HepG2 (cell line): ENCODE measurements at regions not wholly inside any gene's neighbourhood (a gene's known extent, or its start where the extent isn't known, plus 50 kb on each side); places are given as distances from the start of the nearest gene placed in this dataset.

Experiments used
- ATAC-seq: fragments of 200-7000 bp; cut with Tn5 transposase; 3 replicates; pipeline ENCODE4 v1.9.1; 2020; ENCODE audit warnings: mild to moderate bottlenecking, moderate library complexity
- BruUV-seq: library from RNA; stranded (reverse); fragments of 400-500 nt; replicated peaks from 2 replicates; lab custom pipeline; 2021; lab: Mats Ljungman, UMichigan
- CTCF ChIA-PET: fragments of 300-600 bp; formaldehyde crosslinking; extraction: SDS; loops from one replicate; lab custom pipeline; 2021; ENCODE audit warnings: low total read pairs, inconsistent platforms, low intra/inter-chr PET ratio; lab: Yijun Ruan, JAX
- POLR2A ChIA-PET: fragments of 350-600 bp; sonication (Branson Sonifier 250); formaldehyde crosslinking; loops from one replicate; lab custom pipeline; 2020; ENCODE audit warnings: antibody characterized with exemption, inconsistent platforms; lab: Yijun Ruan, JAX
- DNase-seq: peaks from one replicate; pipeline ENCODE4 v3.0.0-alpha.2; 2015; ENCODE audit warnings: low spot score
- FAIRE-seq: peaks from 3 replicates; lab custom pipeline; 2011; peaks lifted over from hg19 to GRCh38; lab: Jason Lieb, UNC
- H2AFZ ChIP-seq: one replicate; pipeline ENCODE4 v1.6.1; 2011; ENCODE audit warnings: low read length, inconsistent platforms
- H3K27ac ChIP-seq: fragments of 300-600 bp; 3 replicates; pipeline ENCODE4 v1.8.0; 2011; ENCODE audit warnings: mixed run types, mild to moderate bottlenecking, mixed read lengths, low read length, inconsistent platforms; ENCODE audit not compliant: insufficient read depth; ENCODE audit errors: extremely low read length
- H3K27me3 ChIP-seq, 2 experiments: fragments of 200-600 bp in 1 of 2; 2 replicates in 1 of 2; 3 replicates in 1 of 2; pipeline versions ENCODE4 v1.6.0 to v1.8.0; 2011; ENCODE audit warnings: low read length in 2 of 2, mild to moderate bottlenecking in 2 of 2, moderate library complexity in 2 of 2, inconsistent platforms in 1 of 2; ENCODE audit not compliant: insufficient read depth in 2 of 2, control insufficient read depth in 1 of 2
- H3K36me3 ChIP-seq, 2 experiments: fragments of 200-600 bp in 1 of 2; replicated peaks in 1 of 2; 2 replicates in 1 of 2; 3 replicates in 1 of 2; pipeline versions ENCODE4 v1.5.1 to v1.8.0; 2011; ENCODE audit warnings: low read length in 2 of 2, inconsistent platforms in 1 of 2; ENCODE audit not compliant: insufficient read depth in 2 of 2, control insufficient read depth in 1 of 2
- H3K4me1 ChIP-seq: 2 replicates; pipeline ENCODE4 v1.5.1; 2012; ENCODE audit warnings: low read length, inconsistent platforms; ENCODE audit not compliant: insufficient read depth
- H3K4me2 ChIP-seq: 2 replicates; pipeline ENCODE4 v1.6.0; 2011; ENCODE audit warnings: low read depth, low read length, inconsistent platforms
- H3K4me3 ChIP-seq, 3 experiments: fragments of 200-600 bp in 1 of 3; sonication (generic), shearing (Covaris generic) in 1 of 3; replicated peaks in 1 of 3; 2 replicates each; pipeline ENCODE4 v1.5.1; 2011 to 2016; ENCODE audit warnings: low read length in 3 of 3, inconsistent platforms in 2 of 3, low read depth in 2 of 3, mild to moderate bottlenecking in 2 of 3, control low read depth in 1 of 3, mixed read lengths in 1 of 3; ENCODE audit not compliant: insufficient read depth in 1 of 3
- H3K79me2 ChIP-seq: one replicate; pipeline ENCODE4 v1.6.1; 2011; ENCODE audit warnings: low read length, inconsistent platforms; ENCODE audit not compliant: insufficient read depth
- H3K9ac ChIP-seq: 2 replicates; pipeline ENCODE4 v1.6.0; 2011; ENCODE audit warnings: mild to moderate bottlenecking, low read depth, low read length, inconsistent platforms; ENCODE audit not compliant: insufficient read depth
- H3K9me3 ChIP-seq: 2 replicates; pipeline ENCODE4 v1.5.1; 2012; ENCODE audit warnings: mild to moderate bottlenecking, low read length
- H4K20me1 ChIP-seq: 2 replicates; pipeline ENCODE4 v1.6.0; 2011; ENCODE audit warnings: inconsistent platforms, mild to moderate bottlenecking, low read length, moderate library complexity; ENCODE audit not compliant: insufficient read depth
- CENPT ChIP-seq: sonication (generic); formaldehyde crosslinking; IDR thresholded peaks from 2 replicates; pipeline ENCODE4 v1.8.0; 2022; ENCODE audit warnings: low read depth, mild to moderate bottlenecking, moderate library complexity, missing genetic modification reagents
- DNMT1 ChIP-seq: sonication (generic); formaldehyde crosslinking; IDR thresholded peaks from 2 replicates; pipeline ENCODE4 v1.5.1; 2020; ENCODE audit warnings: mild to moderate bottlenecking, missing genetic modification reagents
- GZF1 ChIP-seq: sonication (generic); formaldehyde crosslinking; IDR thresholded peaks from 2 replicates; pipeline ENCODE4 v1.5.1; 2020; ENCODE audit warnings: mild to moderate bottlenecking, missing genetic modification reagents
- HNF4A ChIP-seq: sonication (generic); formaldehyde crosslinking; IDR thresholded peaks from 2 replicates; pipeline ENCODE4 v1.4.0; 2020; ENCODE audit warnings: missing genetic modification reagents
- RBFOX2 ChIP-seq: fragments of 200-400 bp; formaldehyde crosslinking; IDR thresholded peaks from 2 replicates; pipeline ENCODE4 v1.6.1; 2017; ENCODE audit warnings: low read depth, mild to moderate bottlenecking, low read length
- SMAD3 ChIP-seq: sonication (generic); formaldehyde crosslinking; IDR thresholded peaks from 2 replicates; pipeline ENCODE4 v1.4.0; 2020; ENCODE audit warnings: missing genetic modification reagents
- ZNF282 ChIP-seq: fragments of 450-650 bp; IDR thresholded peaks from 2 replicates; pipeline ENCODE4 v1.6.1; 2018; ENCODE audit not compliant: partially characterized antibody
- ZSCAN20 ChIP-seq: sonication (generic); formaldehyde crosslinking; IDR thresholded peaks from 2 replicates; pipeline ENCODE4 v1.4.0; 2020; ENCODE audit warnings: missing genetic modification reagents, mild to moderate bottlenecking, borderline replicate concordance
- WGBS: methylation state at CpG from one replicate; pipeline ENCODE4 v1.1.6; 2017; ENCODE audit warnings: low lambda C conversion rate; 5-methylcytosine and 5-hydroxymethylcytosine counted together
- in situ Hi-C: cut with HindIII; loops from 2 replicates; pipeline ENCODE4 v1.10.0; 2017; ENCODE audit warnings: low pct_unique_long_range_greater_than_20kb; ENCODE audit not compliant: extremely low pct_ligation_motif_present
- intact Hi-C: fragments of 100-400 bp; cut with micrococcal nuclease; formaldehyde crosslinking; loops from one replicate; pipeline ENCODE4 v1.10.0; 2022; ENCODE audit not compliant: unreplicated experiment
- TF ChIP-seq, protein P1 (sequence below): sonication (generic); formaldehyde crosslinking; IDR thresholded peaks from 2 replicates; pipeline ENCODE4 v1.9.0; 2021; ENCODE audit warnings: missing genetic modification reagents, borderline replicate concordance
- TF ChIP-seq, protein P2 (sequence below): sonication (generic); formaldehyde crosslinking; IDR thresholded peaks from one replicate; pipeline ENCODE4 v1.5.1; 2020; ENCODE audit warnings: mild to moderate bottlenecking, missing genetic modification reagents; ENCODE audit errors: not compliant biosample characterization

DNA sequence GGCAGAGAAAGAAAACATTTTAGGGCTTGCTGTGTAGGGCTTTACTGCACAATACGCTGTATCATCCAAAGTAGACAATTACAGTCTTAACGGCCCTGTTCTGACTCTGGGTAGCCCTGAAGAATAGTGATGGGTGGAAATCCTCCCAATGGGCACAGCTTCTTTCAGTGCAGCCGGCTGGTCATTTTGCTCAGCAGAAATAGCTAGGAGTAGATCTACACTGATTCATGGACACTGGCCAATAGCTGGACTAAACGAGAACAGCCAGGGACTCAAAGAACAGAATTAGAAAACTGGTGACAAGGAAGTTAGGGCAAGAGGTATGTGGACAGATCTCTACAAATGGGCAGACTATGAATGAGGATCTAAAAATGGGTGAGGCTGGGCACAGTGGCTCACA is 69.3 kb downstream of the IARS1 start:
- no peak overlapping the region for H3K27ac ChIP-seq
- no peak overlapping the region for H3K4me2 ChIP-seq
- intact Hi-C loops (no loop called here), in situ Hi-C loops (no loop called here)
- FAIRE-seq (no peak), ATAC-seq (no peak), DNase-seq (no peak)
- no peaks in the 10 kb centered on the region for H3K79me2 ChIP-seq
- H3K4me3 ChIP-seq = no peak overlapping the region
- CTCF ChIA-PET = no interaction called here
- H3K4me1 ChIP-seq = no peaks in the 10 kb centered on the region
- no peaks in the 10 kb centered on the region for H4K20me1 ChIP-seq
- no peak overlapping the region for H2AFZ ChIP-seq
- H3K27me3 ChIP-seq = no peaks in the 10 kb centered on the region
- no peak for TF ChIP-seq CENPT (CRISPR knock-in tag)
- TF ChIP-seq, protein P1, sequence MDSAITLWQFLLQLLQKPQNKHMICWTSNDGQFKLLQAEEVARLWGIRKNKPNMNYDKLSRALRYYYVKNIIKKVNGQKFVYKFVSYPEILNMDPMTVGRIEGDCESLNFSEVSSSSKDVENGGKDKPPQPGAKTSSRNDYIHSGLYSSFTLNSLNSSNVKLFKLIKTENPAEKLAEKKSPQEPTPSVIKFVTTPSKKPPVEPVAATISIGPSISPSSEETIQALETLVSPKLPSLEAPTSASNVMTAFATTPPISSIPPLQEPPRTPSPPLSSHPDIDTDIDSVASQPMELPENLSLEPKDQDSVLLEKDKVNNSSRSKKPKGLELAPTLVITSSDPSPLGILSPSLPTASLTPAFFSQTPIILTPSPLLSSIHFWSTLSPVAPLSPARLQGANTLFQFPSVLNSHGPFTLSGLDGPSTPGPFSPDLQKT (CRISPR knock-in tag) = no peak
- TF ChIP-seq SMAD3 = no peak
- TF ChIP-seq ZNF282 = no peak
- TF ChIP-seq GZF1 = no peak
- TF ChIP-seq DNMT1 (CRISPR knock-in tag) = no peak
- no peak for TF ChIP-seq RBFOX2
- TF ChIP-seq ZSCAN20 (CRISPR knock-in tag) = no peak
- no peak for TF ChIP-seq HNF4A (CRISPR knock-in tag)
- TF ChIP-seq, protein P2, sequence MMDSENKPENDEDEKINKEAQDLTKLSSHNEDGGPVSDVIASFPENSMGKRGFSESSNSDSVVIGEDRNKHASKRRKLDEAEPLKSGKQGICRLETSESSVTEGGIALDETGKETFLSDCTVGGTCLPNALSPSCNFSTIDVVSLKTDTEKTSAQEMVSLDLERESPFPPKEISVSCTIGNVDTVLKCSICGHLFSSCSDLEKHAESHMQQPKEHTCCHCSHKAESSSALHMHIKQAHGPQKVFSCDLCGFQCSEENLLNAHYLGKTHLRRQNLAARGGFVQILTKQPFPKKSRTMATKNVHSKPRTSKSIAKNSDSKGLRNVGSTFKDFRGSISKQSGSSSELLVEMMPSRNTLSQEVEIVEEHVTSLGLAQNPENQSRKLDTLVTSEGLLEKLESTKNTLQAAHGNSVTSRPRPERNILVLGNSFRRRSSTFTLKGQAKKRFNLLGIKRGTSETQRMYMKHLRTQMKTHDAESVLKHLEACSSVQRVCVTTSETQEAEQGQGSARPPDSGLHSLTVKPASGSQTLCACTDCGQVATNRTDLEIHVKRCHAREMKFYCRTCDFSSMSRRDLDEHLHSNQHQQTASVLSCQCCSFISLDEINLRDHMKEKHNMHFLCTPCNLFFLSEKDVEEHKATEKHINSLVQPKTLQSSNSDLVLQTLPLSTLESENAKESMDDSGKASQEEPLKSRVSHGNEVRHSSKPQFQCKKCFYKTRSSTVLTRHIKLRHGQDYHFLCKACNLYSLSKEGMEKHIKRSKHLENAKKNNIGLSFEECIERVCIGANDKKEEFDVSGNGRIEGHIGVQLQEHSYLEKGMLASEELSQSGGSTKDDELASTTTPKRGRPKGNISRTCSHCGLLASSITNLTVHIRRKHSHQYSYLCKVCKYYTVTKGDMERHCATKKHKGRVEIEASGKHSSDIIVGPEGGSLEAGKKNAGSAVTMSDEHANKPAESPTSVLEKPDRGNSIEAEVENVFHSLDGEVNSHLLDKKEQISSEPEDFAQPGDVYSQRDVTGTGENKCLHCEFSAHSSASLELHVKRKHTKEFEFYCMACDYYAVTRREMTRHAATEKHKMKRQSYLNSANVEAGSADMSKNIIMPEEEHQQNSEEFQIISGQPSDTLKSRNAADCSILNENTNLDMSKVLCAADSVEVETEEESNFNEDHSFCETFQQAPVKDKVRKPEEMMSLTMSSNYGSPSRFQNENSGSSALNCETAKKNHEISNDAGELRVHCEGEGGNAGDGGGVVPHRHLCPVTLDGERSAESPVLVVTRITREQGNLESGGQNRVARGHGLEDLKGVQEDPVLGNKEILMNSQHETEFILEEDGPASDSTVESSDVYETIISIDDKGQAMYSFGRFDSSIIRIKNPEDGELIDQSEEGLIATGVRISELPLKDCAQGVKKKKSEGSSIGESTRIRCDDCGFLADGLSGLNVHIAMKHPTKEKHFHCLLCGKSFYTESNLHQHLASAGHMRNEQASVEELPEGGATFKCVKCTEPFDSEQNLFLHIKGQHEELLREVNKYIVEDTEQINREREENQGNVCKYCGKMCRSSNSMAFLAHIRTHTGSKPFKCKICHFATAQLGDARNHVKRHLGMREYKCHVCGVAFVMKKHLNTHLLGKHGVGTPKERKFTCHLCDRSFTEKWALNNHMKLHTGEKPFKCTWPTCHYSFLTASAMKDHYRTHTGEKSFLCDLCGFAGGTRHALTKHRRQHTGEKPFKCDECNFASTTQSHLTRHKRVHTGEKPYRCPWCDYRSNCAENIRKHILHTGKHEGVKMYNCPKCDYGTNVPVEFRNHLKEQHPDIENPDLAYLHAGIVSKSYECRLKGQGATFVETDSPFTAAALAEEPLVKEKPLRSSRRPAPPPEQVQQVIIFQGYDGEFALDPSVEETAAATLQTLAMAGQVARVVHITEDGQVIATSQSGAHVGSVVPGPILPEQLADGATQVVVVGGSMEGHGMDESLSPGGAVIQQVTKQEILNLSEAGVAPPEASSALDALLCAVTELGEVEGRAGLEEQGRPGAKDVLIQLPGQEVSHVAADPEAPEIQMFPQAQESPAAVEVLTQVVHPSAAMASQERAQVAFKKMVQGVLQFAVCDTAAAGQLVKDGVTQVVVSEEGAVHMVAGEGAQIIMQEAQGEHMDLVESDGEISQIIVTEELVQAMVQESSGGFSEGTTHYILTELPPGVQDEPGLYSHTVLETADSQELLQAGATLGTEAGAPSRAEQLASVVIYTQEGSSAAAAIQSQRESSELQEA = no peak
- WGBS = 100% methylated on average over 4 of the region's 4 CpGs
- H3K36me3 ChIP-seq = peaks cover 27 to 68% of the 10 kb centered on the region in 2 experiments
- POLR2A ChIA-PET = no interaction called here
- no peaks in the 10 kb centered on the region for H3K9me3 ChIP-seq
- no TSS peak for BruUV-seq
- no peak overlapping the region for H3K9ac ChIP-seq
